LHCN-M2 (cell line): ENCODE measurements at regions not wholly inside any gene's neighbourhood (a gene's known extent, or its start where the extent isn't known, plus 50 kb on each side); places are given as distances from the start of the nearest gene placed in this dataset.

ENCODE experiments used
- DNase-seq: peaks from one replicate; pipeline ENCODE4 v3.0.0-alpha.2; 2012; ENCODE audit warnings: low read depth

DNA sequence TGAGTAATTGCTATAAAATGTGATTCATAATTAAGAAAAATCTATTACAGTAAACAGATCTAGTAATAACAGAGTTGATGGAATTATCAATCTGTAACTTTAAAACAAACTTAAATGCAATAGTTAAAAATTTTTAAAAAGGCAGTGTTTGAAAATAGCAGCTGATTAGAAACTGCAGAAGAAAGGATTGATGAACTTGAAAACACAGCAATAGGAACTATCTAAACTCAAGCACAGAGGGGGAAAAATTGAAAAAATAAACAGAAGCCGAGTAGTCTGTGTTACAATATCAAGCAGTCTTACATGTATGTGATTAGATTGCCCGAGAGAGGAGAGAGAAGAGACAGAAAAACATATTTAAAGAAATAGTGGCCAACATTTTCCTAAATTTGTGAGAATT, 569.0 kb upstream of the B3GALT2 start:
- no peak for DNase-seq

DNA sequence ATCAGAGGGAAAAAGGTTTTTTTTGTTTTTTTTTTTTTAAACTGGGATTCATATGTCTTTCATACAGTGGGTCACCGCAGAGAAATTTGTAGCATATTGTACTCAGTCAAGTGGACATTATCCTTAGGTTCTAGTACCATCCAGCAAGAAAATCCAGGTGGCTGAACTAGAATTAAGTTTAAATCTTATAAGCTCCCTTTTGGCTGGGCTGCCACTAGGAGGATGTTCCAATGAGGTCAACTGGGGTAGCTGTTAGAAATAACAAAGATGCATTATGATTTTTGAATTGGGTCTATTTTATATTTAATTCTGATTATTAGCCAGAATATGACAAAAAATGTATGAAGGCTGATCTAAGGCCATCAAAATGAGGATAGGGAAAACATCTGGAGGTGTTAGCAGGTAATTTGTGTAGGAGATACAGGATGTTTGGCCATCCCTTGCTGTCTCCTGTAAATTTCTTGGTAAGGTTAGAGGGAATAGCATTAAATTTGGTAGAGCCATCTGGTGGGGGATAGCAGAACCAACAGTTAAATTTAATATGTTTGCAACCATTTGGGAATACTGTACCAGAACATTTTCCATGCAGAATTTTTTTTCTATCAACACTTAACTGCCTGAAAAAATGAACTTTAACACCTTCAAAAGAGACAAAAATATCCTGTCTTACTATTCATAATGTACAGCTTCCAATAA, 568.5 kb upstream of the B3GALT2 start:
- no peak for DNase-seq

DNA sequence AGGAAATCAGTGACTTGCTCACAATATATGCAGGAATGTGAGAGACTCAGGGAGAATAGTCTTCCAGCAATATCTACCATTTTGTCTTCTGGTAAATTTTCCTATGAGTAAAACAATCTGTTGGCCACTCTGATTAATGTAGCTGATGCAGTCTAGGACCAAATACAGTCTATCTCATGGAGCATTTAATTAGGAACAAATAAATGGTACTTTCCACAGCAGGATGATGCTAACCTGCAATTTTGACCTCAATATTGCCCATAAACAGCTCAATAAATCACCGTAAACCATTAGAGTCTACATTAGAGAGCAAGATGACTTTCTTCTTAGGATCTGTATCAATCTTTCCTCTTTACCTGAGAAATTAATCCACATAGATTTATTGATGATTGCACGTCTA, 567.7 kb upstream of the B3GALT2 start:
- DNase-seq: no peak

DNA sequence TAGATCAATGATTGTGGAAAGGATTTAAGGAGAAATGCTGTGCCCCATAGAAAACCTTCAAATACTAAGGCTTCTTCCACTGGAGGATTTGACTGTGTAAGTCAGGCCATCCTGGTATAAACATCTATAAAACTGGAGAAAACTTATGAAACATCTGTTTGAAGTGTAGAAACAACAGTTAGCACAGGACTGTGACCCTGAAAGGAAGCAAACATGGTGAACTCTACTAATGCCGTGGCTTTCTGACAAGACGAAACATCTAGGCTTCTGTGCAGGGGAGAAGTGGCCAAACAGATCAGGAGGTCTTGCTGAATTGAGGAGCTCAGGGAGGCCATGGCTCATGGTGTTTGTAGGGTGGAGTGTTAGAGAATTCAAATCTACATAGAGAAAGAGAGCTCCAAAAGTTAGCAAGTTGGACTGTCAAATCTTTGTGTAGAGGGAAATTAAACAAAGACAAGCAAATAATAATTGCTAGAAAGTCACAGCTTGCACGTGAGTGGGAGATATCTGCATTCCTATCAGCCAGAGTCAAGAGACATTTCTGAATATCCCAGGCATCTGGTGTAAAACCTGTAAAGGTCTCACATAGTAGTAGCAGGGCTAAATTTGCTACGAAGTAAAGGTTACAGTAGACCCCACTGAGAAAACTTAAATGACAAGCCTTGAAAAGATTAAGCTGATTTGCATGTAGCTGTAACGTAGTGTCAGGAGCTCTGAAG, 566.8 kb upstream of the B3GALT2 start:
- no peak for DNase-seq

DNA sequence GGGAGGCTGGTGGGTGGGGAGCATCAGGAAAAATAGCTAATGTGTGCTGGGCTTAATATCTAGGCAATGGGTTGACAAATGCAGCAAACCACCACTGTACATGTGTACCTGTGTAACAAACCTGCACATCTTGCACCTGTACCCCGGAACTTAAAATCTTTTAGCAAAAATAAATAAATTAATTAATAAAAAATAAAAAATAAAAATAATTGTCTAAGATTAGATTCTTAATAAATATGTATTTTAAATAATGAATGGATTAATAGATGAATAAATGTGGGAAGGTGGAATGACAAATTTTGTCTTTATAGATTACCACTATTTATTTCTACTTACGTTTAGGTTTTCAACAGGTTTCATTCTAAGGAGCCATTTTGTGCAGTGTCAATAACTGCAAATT, 563.5 kb upstream of the B3GALT2 start:
- no peak for DNase-seq

DNA sequence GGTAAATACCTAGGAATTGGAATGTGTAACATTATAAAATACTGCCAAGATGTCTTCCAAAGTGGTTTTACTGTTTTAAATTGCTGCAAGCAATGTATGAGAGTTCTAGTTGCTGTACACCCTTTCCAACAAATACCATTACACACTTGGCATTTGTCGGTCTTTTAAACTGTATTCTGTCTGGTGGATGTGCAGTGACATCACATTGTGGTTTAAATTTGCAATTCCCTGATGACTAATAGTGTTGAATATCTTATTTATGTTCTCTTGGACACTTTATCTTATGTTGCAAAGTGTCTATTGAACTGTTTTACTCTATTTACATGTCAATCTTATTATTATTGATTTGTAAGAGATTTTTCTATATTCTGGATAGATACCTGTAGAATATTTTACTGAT, 561.2 kb upstream of the B3GALT2 start:
- DNase-seq: peak; percentile 50

DNA sequence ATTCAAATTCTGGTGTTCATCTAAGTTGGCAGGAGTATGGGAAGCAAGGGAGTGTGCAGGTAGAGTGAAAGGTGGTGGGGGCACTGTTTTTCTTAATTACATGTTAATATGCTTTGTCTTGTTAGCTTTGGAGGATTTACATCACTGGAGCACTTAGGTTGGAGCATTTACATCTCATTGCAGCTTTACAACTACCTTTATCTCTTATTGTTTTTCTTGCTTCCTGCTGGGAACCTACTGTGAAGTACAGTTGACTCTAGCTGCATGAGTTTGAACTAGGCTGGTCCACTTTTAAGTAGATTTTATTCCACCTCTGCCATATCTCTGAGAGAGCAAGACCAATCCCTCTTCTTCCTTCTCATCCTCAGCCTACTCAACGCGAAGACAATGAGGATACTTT, 554.8 kb upstream of the B3GALT2 start:
- no peak for DNase-seq

DNA sequence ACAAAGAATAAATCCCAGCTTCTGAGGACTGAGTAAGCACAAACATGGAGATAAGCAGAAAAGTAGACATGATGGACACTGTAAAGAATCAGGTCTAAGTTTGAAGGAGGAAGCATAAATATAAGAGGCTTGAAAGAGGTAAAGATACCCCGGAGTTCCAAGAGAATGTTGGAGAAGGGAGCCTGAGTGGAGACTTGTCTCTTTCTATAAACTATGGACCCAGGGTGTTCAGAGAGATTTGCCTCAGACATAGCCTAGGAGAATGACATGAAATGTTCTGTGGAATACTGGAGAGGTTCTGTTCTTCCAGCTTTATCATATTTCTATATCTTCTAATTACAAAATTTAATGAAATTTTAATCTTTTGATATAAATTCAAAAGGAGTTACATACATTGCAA, 554.3 kb upstream of the B3GALT2 start:
- DNase-seq: no peak

DNA sequence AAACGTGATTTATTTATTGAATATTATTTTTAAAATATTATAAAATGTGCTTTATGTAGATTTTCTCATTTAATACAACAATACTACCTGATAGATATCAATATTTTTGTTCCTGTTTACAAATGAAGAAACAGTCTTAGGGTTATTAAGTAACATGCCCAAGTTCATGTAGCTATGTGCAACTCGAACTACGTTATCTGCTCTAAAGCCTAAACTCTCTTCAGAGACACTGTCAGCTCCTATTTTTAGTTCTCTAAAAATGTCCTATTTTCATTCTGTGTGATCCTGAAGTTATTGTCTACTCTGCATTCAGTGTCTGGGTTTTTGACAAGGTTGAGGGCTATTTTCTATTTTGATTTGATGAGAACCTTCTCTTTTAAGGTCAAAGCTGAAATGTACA, 550.1 kb upstream of the B3GALT2 start:
- no peak for DNase-seq

DNA sequence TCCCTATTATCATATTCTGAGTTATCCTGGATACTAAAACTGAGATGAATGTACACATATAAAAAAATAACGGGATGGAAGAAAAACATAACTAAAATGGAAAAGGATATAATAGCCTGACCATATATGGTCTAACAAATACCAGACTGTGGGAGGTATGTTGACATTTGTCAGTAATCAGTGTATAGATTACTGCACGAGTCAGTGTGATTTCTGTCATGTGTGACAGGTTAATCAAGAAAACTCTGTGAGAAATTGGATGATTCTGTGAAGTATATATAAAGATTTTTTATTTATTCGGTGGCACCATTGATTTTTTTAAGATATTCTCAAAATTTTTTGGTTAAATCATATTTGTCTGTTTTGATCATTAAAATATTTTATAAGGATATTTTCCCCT, 547.3 kb upstream of the B3GALT2 start:
- DNase-seq: no peak

DNA sequence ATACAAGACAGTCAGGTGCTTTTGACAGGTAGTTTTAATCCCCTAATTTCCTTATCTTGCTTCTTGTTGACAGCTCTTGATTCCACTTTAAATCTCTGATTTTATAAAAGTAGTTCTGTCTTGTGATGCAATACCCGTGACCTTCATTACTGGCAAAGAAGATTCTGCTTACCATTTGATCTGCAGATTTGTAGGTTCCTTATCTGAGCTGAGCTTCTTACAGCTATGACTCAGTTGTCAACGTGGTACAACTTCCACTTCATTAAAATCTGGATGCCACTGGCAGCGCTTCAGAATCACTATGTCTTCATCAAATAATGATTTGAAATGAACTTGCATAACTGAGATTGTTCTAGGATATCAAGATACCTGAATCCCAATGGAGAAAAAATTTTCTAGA, 543.6 kb upstream of the B3GALT2 start:
- no peak for DNase-seq

DNA sequence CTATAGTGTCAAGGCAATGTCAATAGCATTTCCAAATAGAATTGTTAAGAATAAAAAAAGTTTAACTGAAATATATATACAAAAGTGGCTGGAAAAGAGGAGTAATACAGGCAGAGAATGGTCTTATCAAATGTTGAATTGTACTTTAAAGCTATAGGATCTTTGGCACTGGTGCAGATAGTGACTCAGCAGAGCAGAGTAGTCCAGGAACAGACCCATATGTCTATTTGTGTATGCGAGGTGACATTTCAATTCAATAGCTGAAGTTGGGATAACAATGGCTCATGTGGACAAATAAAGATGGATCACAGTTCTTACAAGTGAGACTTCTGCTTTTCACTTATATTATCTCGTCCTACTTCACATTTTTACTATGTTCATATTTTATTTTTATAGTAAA, 543.0 kb upstream of the B3GALT2 start:
- DNase-seq: no peak

DNA sequence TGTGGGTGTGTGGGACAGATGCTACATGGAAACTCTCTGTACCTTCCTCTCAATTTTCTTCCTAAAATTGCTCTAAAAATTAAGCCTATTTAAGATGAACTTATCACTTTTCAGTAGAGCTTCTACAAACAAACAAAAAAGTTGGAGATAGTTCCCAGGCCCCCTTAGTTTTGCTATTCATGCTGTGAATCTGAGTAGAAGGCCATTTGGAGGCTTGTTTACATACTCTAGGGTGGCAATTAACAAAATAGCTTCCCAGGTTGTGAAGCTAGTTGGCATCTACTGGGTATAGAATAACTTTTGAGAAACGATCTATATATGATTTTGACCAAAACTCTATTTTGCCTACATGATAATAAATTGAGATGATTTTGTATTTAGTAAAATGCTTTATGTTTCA, 541.4 kb upstream of the B3GALT2 start:
- DNase-seq: no peak

DNA sequence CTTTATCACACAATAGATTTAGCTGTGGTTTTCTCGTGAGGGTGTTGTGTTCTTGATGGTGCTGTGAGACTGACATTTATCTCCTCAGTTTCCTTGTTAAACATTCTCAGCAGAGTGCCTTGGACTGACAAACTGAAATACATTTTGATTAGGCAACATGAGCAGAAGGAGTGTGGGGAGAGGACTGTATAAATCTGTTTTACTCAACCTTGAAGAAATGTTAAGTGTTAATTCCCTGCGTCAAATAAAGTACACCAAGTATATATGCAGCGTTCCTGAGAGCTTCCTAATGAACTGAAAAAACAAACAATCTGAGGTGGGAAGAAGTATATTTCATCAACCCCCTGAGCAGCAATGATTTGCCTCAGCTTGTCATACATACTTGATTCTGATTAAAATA, 540.3 kb upstream of the B3GALT2 start:
- DNase-seq: no peak

DNA sequence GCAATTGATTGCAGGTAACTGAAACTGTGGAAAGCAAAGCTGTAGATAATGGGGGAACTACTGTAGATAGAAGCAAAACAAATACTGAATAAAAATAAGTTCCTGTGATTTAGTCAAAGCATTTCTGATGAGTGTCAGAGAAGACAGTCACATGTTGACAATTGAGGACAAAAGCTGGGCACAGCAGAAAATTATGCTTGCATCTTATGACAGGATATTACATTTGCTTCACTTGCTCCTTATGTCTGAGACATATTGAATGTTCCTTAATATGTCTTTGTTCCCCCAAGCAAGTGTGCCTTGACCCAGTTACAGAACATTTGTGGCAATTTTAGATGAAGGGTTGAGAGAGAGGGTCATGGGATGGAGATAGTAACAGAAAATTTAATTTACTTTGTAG, 526.0 kb upstream of the B3GALT2 start:
- no peak for DNase-seq

DNA sequence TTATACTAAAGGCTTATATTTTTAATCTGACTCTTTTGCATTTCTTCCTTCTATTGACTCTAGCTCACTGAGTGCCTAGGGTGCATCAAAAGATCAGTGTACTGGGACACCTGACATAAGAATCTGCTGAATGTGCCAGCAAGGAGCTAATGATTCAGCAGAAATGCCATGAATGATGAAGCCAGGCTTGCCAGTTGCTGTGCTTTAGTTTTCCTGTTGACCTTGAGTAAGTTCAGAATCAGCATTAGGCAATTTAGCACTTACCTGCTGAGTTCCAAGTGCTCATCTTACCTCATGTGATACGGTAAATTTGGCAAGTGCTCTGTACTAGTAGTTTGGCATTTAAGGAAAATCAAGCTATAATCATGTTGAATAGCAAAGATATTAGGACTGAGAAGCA, 523.2 kb upstream of the B3GALT2 start:
- DNase-seq: no peak

DNA sequence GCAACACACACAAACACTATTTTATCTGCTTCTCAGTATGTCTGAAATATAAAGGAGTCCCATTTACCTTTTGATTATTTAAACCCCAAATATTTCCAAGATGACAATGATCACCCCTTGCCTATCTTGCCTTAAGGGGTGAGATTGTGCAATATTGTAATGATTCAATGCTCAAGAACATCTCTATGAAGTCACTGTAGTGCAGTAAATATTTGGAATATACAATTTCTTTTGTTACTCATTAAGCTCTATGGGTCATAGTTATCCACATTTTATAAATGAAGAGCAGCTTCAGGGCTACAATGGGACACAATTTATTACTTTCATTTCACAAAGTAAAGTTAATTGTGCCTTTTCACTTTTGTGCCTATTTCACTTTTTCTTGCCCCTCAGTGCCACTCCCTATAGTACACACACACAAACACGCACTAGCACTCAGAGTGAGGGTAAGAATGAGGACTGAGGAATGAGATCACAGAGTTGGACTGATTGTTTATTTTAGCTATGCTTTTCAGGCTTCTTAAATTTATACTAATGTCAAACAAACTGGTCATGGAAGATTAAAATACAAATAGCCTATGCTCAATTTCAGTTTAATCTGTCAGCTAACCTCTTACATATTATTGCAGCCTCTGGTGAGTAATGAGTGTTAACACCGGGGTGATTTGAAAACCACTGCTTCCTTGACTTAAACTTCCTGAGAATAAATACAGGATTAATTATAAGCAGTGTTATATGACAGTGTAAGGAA, 521.0 kb upstream of the B3GALT2 start:
- DNase-seq: peak; percentile 56

DNA sequence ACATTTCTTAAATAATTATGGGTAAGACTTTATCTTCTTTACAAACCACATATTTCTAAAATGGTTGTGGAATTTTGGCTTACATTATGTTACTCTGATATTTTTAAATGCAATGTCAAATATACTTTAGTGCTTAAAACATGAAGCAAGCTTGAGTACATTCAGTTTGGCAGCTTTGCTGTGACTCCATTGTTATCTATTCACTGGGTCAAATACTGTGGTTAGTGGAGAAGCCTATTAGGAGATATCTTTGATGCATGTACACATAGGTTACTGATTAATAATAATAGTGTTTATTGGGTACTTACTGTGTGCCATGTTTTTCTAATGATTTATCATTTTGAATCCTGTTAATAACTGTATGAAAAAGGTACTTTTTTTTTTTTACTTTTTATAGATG, 520.4 kb upstream of the B3GALT2 start:
- no peak for DNase-seq

DNA sequence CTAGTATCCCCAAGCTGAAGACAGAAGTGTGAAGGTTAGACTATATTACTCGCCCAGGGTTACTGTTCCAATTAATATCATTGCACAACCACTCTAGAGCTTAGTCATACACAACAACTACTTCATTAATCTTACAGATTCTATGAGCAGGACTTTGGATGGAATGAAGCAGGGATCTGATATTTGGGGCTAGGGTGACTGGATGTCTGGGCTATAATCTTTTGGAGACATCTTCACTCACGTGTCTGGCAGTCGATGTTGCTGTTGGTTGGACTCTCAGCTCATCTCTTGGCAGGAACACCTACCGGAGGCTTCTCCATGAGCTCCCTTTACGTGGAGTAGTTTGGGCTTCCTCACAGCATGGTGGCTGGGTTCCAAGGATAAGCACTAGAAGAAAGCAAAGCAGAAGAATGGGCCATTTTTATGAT, 519.2 kb upstream of the B3GALT2 start:
- DNase-seq: no peak

DNA sequence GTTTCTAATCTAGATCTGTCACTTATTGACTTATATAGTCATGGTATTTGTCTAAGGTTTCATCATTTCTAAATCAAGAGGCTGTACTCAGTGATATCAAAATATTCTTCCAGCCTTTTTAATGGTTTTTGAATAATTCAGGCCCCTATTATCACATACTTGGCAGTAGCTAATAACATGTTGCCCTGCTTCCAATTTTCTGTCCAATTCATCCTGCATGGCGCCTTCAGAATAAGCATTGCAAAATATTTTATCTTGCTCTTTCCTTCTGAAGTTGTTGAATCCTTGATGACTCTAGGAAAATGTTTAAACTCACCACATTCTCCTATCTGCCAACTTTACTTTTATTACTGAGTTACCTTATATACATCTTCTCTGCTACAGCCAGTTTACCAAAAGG, 517.2 kb upstream of the B3GALT2 start:
- no peak for DNase-seq

DNA sequence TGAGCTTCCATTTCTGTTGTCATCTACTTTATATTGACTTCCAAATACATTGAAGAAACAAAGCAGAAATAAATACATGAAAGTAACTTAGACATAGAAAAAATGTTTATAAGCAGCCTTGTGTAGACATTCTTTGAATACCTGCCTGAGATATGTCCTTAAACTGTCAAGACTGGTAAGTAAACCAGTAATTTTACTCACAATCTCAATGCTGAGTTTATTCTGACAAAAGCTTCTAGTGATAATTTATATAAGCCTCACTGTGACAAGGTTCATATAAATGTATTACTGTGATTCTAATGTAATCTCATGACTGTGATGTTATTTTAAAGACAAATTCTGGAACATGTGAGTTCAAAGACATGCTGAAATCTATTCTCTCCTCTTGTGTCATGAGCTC, 516.7 kb upstream of the B3GALT2 start:
- no peak for DNase-seq

DNA sequence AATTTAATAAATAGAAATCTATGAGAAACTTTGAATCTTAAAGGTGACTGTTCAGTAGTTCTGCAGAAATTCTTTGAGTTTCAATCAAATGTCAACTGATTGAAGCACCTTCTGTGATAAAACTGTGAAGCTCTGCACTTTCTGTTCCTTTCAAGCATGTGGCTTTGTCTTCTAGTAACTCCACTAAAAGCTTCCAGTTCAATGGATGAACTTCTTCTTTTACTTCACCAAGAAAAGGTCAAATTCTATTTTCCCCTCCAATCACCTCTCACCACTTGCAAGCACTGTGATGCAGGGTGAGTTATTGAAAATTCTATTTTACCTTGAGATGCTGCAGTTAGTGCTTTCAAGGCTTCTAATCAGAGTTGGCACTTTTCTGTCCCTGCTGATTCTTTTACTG, 515.3 kb upstream of the B3GALT2 start:
- DNase-seq: no peak
